ENCODE measurements at regions not wholly inside any gene's neighbourhood (a gene's known extent, or its start where the extent isn't known, plus 50 kb on each side); places are given as distances from the start of the nearest gene placed in this dataset.

DNA sequence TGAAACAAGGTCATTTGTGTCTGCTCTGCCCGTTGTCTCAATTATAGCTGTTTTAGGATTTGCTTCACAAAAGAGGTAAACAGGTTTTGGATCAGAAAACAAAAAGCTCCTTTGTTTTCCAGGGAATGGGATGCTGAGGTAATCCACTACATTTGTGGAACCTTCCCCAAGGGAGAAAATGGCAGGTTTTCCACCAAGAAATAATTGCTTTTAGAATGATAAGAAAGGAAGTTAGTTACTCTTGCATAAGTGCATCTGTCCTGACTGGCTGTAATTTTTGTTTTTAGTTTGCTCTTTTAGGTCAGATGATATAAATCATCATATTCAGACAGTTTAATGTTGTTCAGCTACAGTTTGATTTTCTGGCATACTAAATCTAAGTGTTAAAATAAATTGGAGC is 198.5 kb upstream of the COL8A1 start:
- no peak for DNase-seq
- no peaks in the 10 kb centered on the region for H3K4me1 Mint-ChIP-seq
- H3K27me3 Mint-ChIP-seq = no peaks in the 10 kb centered on the region
- H3K36me3 Mint-ChIP-seq (ENCODE audit: low read depth) = no peaks in the 10 kb centered on the region
- peaks cover 3% of the 10 kb centered on the region for H3K9me3 ChIP-seq (ENCODE audit: control insufficient read depth, low read length, poor library complexity, severe bottlenecking)
- no peak overlapping the region for H3K4me3 Mint-ChIP-seq
- no peak for ATAC-seq
- H3K27ac Mint-ChIP-seq = no peak overlapping the region

DNA sequence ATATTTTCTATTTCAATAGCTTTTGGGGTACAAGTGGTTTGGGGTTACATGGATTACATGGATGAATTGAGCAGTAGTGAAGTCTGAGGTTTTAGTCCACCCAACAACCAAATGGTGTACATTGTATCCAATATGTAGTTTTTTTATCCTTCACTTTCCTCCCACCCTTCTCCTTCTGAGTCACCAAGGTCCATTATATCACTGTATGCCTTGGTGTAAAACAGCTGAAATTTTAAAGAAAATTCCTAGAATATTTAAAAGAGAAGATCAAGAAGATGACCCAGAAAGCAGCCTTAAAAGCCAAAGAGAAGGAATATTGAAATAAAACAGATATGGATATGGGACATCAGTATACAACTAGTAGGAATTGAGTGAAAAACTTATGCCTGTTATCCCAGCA is 204.2 kb upstream of the COL8A1 start:
- no peak overlapping the region for H3K4me3 Mint-ChIP-seq
- no peak overlapping the region for H3K27ac Mint-ChIP-seq
- H3K36me3 Mint-ChIP-seq (ENCODE audit: low read depth) = no peaks in the 10 kb centered on the region
- H3K27me3 Mint-ChIP-seq = no peaks in the 10 kb centered on the region
- ATAC-seq = no peak
- no peaks in the 10 kb centered on the region for H3K9me3 ChIP-seq (ENCODE audit: control insufficient read depth, low read length, poor library complexity, severe bottlenecking)
- no peak for DNase-seq
- H3K4me1 Mint-ChIP-seq = no peaks in the 10 kb centered on the region

DNA sequence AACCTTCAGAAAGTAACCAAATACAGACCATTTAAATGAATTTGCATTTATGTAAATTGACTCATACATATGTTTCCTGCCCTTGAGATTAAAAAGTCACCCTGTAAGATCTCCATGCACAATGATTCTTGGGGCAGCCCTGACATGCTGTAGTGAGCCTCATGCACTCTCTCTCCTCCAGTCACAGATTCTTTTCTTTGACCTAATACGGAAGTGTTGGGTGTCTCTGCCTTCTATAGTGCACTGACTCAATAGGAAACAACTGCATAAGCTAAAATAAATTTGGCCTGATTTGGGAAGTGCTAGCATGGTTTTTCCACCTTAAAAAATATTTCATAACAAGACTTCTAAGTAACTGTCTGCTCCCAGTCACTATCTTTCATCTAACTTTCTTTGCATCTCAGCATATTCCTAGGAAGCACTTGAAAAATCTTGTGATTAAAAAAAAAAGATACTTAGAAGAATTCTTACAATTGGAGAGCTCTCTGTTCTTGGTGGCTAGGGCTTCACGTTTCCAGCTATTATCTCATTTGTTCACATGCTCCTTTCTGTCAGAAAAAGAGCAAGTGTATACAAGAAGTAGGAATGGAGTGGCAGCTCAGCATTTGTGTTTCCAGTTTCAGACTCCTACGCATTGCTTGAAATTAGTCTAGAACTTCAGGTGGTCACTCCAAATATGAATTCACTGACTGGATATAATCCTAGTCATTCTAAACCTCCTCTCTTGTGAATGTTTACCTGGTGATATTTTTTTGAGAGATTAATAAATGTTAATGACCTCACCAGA is 207.9 kb upstream of the COL8A1 start:
- H3K36me3 Mint-ChIP-seq (ENCODE audit: low read depth) = no peaks in the 10 kb centered on the region
- no peaks in the 10 kb centered on the region for H3K27me3 Mint-ChIP-seq
- no peak overlapping the region for H3K27ac Mint-ChIP-seq
- ATAC-seq (no peak), DNase-seq (no peak)
- no peaks in the 10 kb centered on the region for H3K9me3 ChIP-seq (ENCODE audit: control insufficient read depth, low read length, poor library complexity, severe bottlenecking)
- no peaks in the 10 kb centered on the region for H3K4me1 Mint-ChIP-seq
- H3K4me3 Mint-ChIP-seq = no peak overlapping the region

DNA sequence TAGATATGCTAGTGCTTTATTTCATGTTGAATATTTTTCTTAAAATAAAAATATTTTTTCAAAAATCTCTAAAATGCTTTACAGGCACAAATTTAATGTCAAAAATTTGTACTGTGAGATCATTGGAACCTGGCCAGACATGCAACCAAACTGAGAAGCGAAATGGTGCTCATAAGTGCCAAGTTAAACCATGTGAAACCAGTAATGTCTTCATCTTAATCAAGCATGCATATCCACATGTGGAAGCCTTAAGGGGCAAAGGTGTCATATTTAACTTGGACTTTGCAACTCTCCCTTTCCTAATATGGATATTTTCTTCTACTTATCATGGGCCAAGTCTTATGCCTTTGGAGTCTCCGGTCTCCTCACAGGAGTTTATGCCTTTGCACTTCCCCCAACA is 208.9 kb upstream of the COL8A1 start:
- Mint-ChIP-seq H3K27ac (no peak overlapping the region), H3K27me3 (no peaks in the 10 kb centered on the region), H3K4me3 (no peak overlapping the region), H3K4me1 (no peaks in the 10 kb centered on the region), H3K36me3 (ENCODE audit: low read depth) (no peaks in the 10 kb centered on the region)
- no peaks in the 10 kb centered on the region for H3K9me3 ChIP-seq (ENCODE audit: control insufficient read depth, low read length, poor library complexity, severe bottlenecking)
- DNase-seq = no peak
- no peak for ATAC-seq

DNA sequence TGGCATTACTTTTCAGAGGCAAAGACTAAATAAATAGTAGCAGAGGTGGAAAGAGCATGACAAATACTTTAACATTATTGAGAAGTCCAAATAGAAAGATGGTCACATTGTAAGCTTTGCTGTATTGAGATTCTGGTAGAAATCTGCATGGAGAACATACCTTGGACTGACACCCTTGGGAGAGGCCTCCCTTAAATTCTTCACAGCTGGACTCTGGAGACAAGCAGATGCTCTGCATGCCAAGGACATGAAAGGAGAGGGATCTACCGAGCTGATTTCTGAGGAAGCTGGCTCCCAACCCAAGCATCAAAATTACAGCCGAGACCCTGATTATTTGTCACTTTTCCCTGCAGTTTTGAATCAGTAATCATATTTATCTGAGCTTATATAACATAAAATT is 212.5 kb upstream of the COL8A1 start:
- no peaks in the 10 kb centered on the region for H3K36me3 Mint-ChIP-seq (ENCODE audit: low read depth)
- H3K27me3 Mint-ChIP-seq = no peaks in the 10 kb centered on the region
- no peak overlapping the region for H3K27ac Mint-ChIP-seq
- DNase-seq (no peak), ATAC-seq (no peak)
- no peaks in the 10 kb centered on the region for H3K9me3 ChIP-seq (ENCODE audit: control insufficient read depth, low read length, poor library complexity, severe bottlenecking)
- no peak overlapping the region for H3K4me3 Mint-ChIP-seq
- no peaks in the 10 kb centered on the region for H3K4me1 Mint-ChIP-seq

- Mint-ChIP-seq H3K36me3 (ENCODE audit: low read depth) (no peaks in the 10 kb centered on the region), H3K27ac (no peak overlapping the region), H3K27me3 (no peaks in the 10 kb centered on the region), H3K4me3 (no peak overlapping the region), H3K4me1 (no peaks in the 10 kb centered on the region)
- no peaks in the 10 kb centered on the region for H3K9me3 ChIP-seq (ENCODE audit: control insufficient read depth, low read length, poor library complexity, severe bottlenecking)
- ATAC-seq (no peak), DNase-seq (no peak)
These were observed 219.3 kb upstream of the COL8A1 start for GRCh38 chr3:99419116-99419515.

- no peaks in the 10 kb centered on the region for H3K9me3 ChIP-seq (ENCODE audit: control insufficient read depth, low read length, poor library complexity, severe bottlenecking)
- no peak for ATAC-seq
- Mint-ChIP-seq H3K27me3 (no peaks in the 10 kb centered on the region), H3K27ac (no peak overlapping the region), H3K36me3 (ENCODE audit: low read depth) (no peaks in the 10 kb centered on the region), H3K4me1 (no peaks in the 10 kb centered on the region), H3K4me3 (no peak overlapping the region)
- no peak for DNase-seq
These were observed 219.7 kb upstream of the COL8A1 start for GRCh38 chr3:99418709-99419108.

- no peak overlapping the region for H3K4me3 Mint-ChIP-seq
- H3K4me1 Mint-ChIP-seq = no peaks in the 10 kb centered on the region
- H3K36me3 Mint-ChIP-seq (ENCODE audit: low read depth) = no peaks in the 10 kb centered on the region
- no peaks in the 10 kb centered on the region for H3K9me3 ChIP-seq (ENCODE audit: control insufficient read depth, low read length, poor library complexity, severe bottlenecking)
- DNase-seq (no peak), ATAC-seq (no peak)
- H3K27me3 Mint-ChIP-seq = no peaks in the 10 kb centered on the region
- H3K27ac Mint-ChIP-seq = no peak overlapping the region
These were observed 220.2 kb upstream of the COL8A1 start for GRCh38 chr3:99418209-99418635.

DNA sequence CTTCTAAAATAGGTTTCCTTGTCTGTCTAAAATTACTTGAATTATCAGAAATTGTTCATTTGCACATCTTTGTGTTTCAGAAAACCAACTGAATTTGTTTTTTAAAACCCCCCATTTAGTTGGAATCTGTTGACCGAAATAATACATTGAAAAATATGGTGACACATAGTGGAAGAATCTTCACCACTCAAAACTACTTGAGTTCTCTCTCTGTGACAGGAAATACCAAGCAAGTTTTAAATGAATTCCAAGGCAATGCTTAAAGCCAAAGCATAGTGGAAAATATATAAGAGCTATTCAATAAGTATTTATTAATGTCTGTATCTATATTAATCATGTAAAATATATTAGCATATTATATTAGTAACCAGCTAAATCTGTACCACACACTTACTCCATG is 224.9 kb upstream of the COL8A1 start:
- Mint-ChIP-seq H3K27me3 (no peaks in the 10 kb centered on the region), H3K4me3 (no peak overlapping the region)

GRCh38 chr3:99410789-99411311 is 227.5 kb upstream of the COL8A1 start:
- H3K27me3 Mint-ChIP-seq = no peaks in the 10 kb centered on the region
- DNase-seq (no peak), ATAC-seq (no peak)
- no peaks in the 10 kb centered on the region for H3K36me3 Mint-ChIP-seq (ENCODE audit: low read depth)
- H3K27ac Mint-ChIP-seq = no peak overlapping the region
- no peak overlapping the region for H3K4me3 Mint-ChIP-seq
- no peaks in the 10 kb centered on the region for H3K4me1 Mint-ChIP-seq
- H3K9me3 ChIP-seq (ENCODE audit: control insufficient read depth, low read length, poor library complexity, severe bottlenecking) = no peaks in the 10 kb centered on the region

More for the DNA sequence above, 224.9 kb upstream of the COL8A1 start:
- DNase-seq (no peak), ATAC-seq (no peak)
- no peaks in the 10 kb centered on the region for H3K9me3 ChIP-seq (ENCODE audit: control insufficient read depth, low read length, poor library complexity, severe bottlenecking)
- Mint-ChIP-seq H3K36me3 (ENCODE audit: low read depth) (no peaks in the 10 kb centered on the region), H3K4me1 (no peaks in the 10 kb centered on the region), H3K27ac (no peak overlapping the region)

DNA sequence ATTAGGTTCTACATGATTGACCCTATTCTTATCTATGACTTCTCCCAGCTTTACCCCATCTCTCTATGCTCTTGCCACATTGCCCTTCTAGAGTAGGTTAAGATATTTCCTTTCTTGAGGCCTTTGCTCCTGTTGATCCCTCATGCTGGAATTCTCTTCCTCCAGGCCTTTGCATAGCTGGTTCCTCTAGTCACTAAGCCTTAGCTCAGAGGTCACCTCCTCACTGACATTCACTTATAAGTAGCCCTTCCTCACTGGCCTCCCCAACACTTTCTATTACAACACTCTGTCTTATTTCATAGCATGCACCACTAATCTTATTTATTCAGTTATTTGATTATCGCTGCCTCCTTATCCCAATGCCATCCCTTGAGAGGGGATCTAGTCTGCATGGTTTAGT is 228.4 kb upstream of the COL8A1 start:
- H3K9me3 ChIP-seq (ENCODE audit: control insufficient read depth, low read length, poor library complexity, severe bottlenecking) = no peaks in the 10 kb centered on the region
- DNase-seq = no peak
- no peak overlapping the region for H3K4me3 Mint-ChIP-seq
- no peak for ATAC-seq
- no peaks in the 10 kb centered on the region for H3K36me3 Mint-ChIP-seq (ENCODE audit: low read depth)
- no peaks in the 10 kb centered on the region for H3K27me3 Mint-ChIP-seq
- H3K27ac Mint-ChIP-seq = no peak overlapping the region
- no peaks in the 10 kb centered on the region for H3K4me1 Mint-ChIP-seq

GRCh38 chr3:99407257-99407656 is 231.1 kb upstream of the COL8A1 start:
- no peak for ATAC-seq
- no peak for DNase-seq
- H3K27me3 Mint-ChIP-seq = no peaks in the 10 kb centered on the region
- no peak overlapping the region for H3K27ac Mint-ChIP-seq
- no peak overlapping the region for H3K4me3 Mint-ChIP-seq
- H3K36me3 Mint-ChIP-seq (ENCODE audit: low read depth) = no peaks in the 10 kb centered on the region
- H3K4me1 Mint-ChIP-seq = no peaks in the 10 kb centered on the region
- H3K9me3 ChIP-seq (ENCODE audit: control insufficient read depth, low read length, poor library complexity, severe bottlenecking) = no peaks in the 10 kb centered on the region

DNA sequence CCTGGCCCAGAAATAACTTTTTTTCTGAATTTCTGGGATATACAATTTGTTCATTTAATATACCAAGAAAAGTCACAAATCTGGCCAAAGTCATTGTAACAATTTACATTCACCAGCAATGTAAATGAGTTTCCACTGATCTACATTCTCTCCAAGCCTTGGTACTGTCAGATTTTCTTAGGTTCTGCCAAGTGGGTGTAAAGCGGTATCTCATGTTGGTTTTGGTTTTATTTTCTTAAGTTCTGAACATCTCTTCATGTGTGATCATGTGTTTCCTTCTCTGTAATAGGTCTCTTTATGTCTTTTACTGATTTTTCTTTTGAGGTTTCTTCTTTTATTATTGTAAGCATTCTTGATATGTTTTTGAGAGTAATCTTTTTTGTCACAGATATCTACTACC is 235.6 kb upstream of the COL8A1 start:
- no peaks in the 10 kb centered on the region for H3K27me3 Mint-ChIP-seq
- H3K4me3 Mint-ChIP-seq = no peak overlapping the region
- no peak for ATAC-seq
- H3K9me3 ChIP-seq (ENCODE audit: control insufficient read depth, low read length, poor library complexity, severe bottlenecking) = no peaks in the 10 kb centered on the region
- no peaks in the 10 kb centered on the region for H3K4me1 Mint-ChIP-seq
- no peak for DNase-seq
- no peaks in the 10 kb centered on the region for H3K36me3 Mint-ChIP-seq (ENCODE audit: low read depth)
- H3K27ac Mint-ChIP-seq = no peak overlapping the region

DNA sequence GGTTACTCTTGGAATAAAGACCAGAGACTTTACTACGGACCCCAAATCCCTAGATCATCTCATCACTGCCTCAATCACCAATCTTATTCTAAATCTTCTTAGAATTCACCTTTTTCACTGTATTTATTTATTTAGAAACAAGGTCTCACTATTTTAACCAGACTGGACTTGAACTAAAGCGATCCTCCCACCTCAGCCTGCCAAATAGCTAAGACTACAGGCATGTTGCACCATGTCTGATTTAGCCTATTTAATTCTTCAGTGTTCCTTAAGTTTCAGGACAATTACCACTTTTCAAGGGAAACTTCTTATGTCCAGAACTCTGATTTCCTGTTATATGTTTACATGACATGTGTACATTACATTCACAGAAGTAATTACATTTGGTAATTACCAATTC is 238.0 kb upstream of the COL8A1 start:
- Mint-ChIP-seq H3K4me1 (no peaks in the 10 kb centered on the region), H3K36me3 (ENCODE audit: low read depth) (no peaks in the 10 kb centered on the region), H3K4me3 (no peak overlapping the region), H3K27ac (no peak overlapping the region), H3K27me3 (no peaks in the 10 kb centered on the region)
- ATAC-seq (no peak), DNase-seq (no peak)
- no peaks in the 10 kb centered on the region for H3K9me3 ChIP-seq (ENCODE audit: control insufficient read depth, low read length, poor library complexity, severe bottlenecking)

Measured in T-helper 17 cell (primary cell).